Stimulated activated CD8-positive, alpha-beta memory T cell treated with anti-CD3 and anti-CD28 coated beads, Interleukin-2, amount 100 ng/mL, for 48 hours (primary cell): ENCODE measurements at regions not wholly inside any gene's neighbourhood (a gene's known extent, or its start where the extent isn't known, plus 50 kb on each side); places are given as distances from the start of the nearest gene placed in this dataset.

Source experiments
- DNase-seq, 2 donors: peaks; one replicate each; pipeline ENCODE4 v3.0.0-alpha.2; 2020; ENCODE audit warnings: low read depth in 2 of 2

- no peak for DNase-seq
Observed at GRCh38 chr6:10237298-10238038, 177.4 kb downstream of the TFAP2A start.

GRCh38 chr6:10235344-10235743, 179.5 kb downstream of the TFAP2A start:
- no peak for DNase-seq

GRCh38 chr6:10230531-10230930, 184.3 kb downstream of the TFAP2A start:
- no peak for DNase-seq

- no peak for DNase-seq
Observed at GRCh38 chr6:10223841-10224240, 191.0 kb downstream of the TFAP2A start.

- DNase-seq = no peak
Observed at GRCh38 chr6:10221178-10221577, 193.7 kb downstream of the TFAP2A start.

- no peak for DNase-seq
Observed at GRCh38 chr6:10219510-10219909, 195.4 kb downstream of the TFAP2A start.

GRCh38 chr6:10217111-10217510, 197.8 kb downstream of the TFAP2A start:
- DNase-seq = no peak

GRCh38 chr6:10215326-10216110, 199.4 kb downstream of the TFAP2A start:
- no peak for DNase-seq

- no peak for DNase-seq
Observed at GRCh38 chr6:10210052-10210451, 204.8 kb downstream of the TFAP2A start.

- DNase-seq = no peak
Observed at GRCh38 chr6:10205892-10206291, 209.0 kb downstream of the TFAP2A start.

- no peak for DNase-seq
Observed at GRCh38 chr6:10205120-10205519, 209.8 kb downstream of the TFAP2A start.

- DNase-seq = no peak
Observed at GRCh38 chr6:10203651-10204050, 211.2 kb downstream of the TFAP2A start.

GRCh38 chr6:10202581-10202980, 212.3 kb downstream of the TFAP2A start:
- DNase-seq = no peak

GRCh38 chr6:10201606-10202510, 213.0 kb downstream of the TFAP2A start:
- DNase-seq = no peak

GRCh38 chr6:10196090-10196489, 218.8 kb downstream of the TFAP2A start:
- DNase-seq = no peak

GRCh38 chr6:10194816-10195672, 219.8 kb downstream of the TFAP2A start:
- no peak for DNase-seq

- no peak for DNase-seq
Observed at GRCh38 chr6:10193321-10193720, 221.6 kb downstream of the TFAP2A start.

- DNase-seq = no peak
Observed at GRCh38 chr6:10190042-10190441, 224.8 kb downstream of the TFAP2A start.

- no peak for DNase-seq
Observed at GRCh38 chr6:10184371-10185227, 230.3 kb downstream of the TFAP2A start.
